ENCODE measurements at regions not wholly inside any gene's neighbourhood (a gene's known extent, or its start where the extent isn't known, plus 50 kb on each side); places are given as distances from the start of the nearest gene placed in this dataset.

DNA sequence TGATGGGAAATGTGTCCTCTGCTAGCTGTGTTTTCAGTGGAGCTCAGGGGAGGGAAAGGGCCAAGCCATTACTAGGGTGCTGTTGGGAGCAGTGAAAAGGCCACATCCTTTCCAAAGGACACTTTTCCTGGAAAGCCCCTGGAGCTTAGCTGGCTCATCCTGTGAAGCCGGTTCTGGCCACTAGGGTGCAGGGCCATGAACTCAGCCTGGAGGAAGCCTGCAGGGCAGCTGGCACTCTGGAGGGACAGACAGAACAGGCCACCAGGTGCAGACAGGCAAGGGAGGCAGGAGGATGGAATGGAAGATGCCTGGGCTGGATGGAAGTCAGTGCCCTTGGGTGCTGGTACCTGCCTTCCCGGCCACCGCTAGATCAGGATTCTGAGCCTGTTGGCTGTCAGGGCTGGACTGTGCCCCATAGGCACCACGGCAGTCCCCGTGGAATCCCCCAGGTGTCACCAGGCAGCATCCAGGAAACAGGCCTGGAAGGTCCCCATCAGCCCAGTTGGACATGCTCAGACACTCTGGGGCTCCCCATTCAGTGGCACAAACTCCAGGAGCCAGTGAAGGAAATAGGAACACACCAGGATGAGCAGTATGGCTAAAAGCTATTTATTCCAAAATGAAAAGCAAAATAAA lies 76.2 kb upstream of the C2CD4B start:
- Histone ChIP-seq H3K36me3 (ENCODE audit: insufficient read depth, low read length) (no peaks in the 10 kb centered on the region), H3K79me2 (ENCODE audit: insufficient read depth, low read depth, low read length) (no peaks in the 10 kb centered on the region), H3K9me2 (ENCODE audit: insufficient read depth, low read length) (no peaks in the 10 kb centered on the region), H3K27ac (ENCODE audit: low read depth, low read length, poor library complexity, severe bottlenecking) (no peak overlapping the region), H3K4me1 (ENCODE audit: insufficient read depth, low read length, poor library complexity, severe bottlenecking) (no peaks in the 10 kb centered on the region), H3K9me3 (ENCODE audit: low read length) (peaks cover 6% of the 10 kb centered on the region; the same call in 1 of the 2 replicates), H3K4me2 (ENCODE audit: low read length) (no peak overlapping the region), H2AFZ (ENCODE audit: low read length) (no peak overlapping the region), H4K20me1 (ENCODE audit: insufficient read depth, low read length) (no peaks in the 10 kb centered on the region), H3K4me3 (ENCODE audit: low read depth, low read length, poor library complexity, severe bottlenecking) (no peak overlapping the region)
- no TSS peak for BruUV-seq (replicated peaks)
- ChIA-PET POLR2A (no interaction called here), CTCF (ENCODE audit: unreplicated experiment) (no interaction called here)
- intact Hi-C loops (cut with micrococcal nuclease; ENCODE audit: unreplicated experiment), result no loop called here
- TF ChIP-seq EZH2phosphoT487 (IDR thresholded peaks at IDR 0.05; ENCODE audit: borderline replicate concordance, low read depth, low read length) (no peak), CTCF (conservative IDR thresholded peaks at IDR 0.05; ENCODE audit: low read length) (peak; percentile 55)
- DNase-seq (ENCODE audit: low spot score), result peak; percentile 2

GRCh38 chr15:62242999-62243398 lies 77.9 kb upstream of the C2CD4B start:
- TF ChIP-seq EZH2phosphoT487 (IDR thresholded peaks at IDR 0.05; ENCODE audit: borderline replicate concordance, low read depth, low read length), result no peak
- no peak for TF ChIP-seq CTCF (conservative IDR thresholded peaks at IDR 0.05; ENCODE audit: low read length)
- no peak overlapping the region for H2AFZ ChIP-seq (ENCODE audit: low read length)
- no peak for DNase-seq (ENCODE audit: low spot score)
- no peaks in the 10 kb centered on the region for H4K20me1 ChIP-seq (ENCODE audit: insufficient read depth, low read length)
- H3K27ac ChIP-seq (ENCODE audit: low read depth, low read length, poor library complexity, severe bottlenecking), result no peak overlapping the region
- H3K79me2 ChIP-seq (ENCODE audit: insufficient read depth, low read depth, low read length), result no peaks in the 10 kb centered on the region
- POLR2A ChIA-PET, result no interaction called here
- no peaks in the 10 kb centered on the region for H3K4me1 ChIP-seq (ENCODE audit: insufficient read depth, low read length, poor library complexity, severe bottlenecking)
- H3K36me3 ChIP-seq (ENCODE audit: insufficient read depth, low read length), result no peaks in the 10 kb centered on the region
- intact Hi-C loops (cut with micrococcal nuclease; ENCODE audit: unreplicated experiment), result no loop called here
- peaks cover 3% of the 10 kb centered on the region; the same call in 1 of the 2 replicates for H3K9me3 ChIP-seq (ENCODE audit: low read length)
- no peak overlapping the region for H3K4me3 ChIP-seq (ENCODE audit: low read depth, low read length, poor library complexity, severe bottlenecking)
- no TSS peak for BruUV-seq (replicated peaks)
- no peaks in the 10 kb centered on the region for H3K9me2 ChIP-seq (ENCODE audit: insufficient read depth, low read length)
- CTCF ChIA-PET (ENCODE audit: unreplicated experiment), result interaction anchor here (0.6 kb wide), 1 partner anchor 35 kb away, joined by 3 read pairs; no protein-coding TSS in a partner anchor
- no peak overlapping the region for H3K4me2 ChIP-seq (ENCODE audit: low read length)

DNA sequence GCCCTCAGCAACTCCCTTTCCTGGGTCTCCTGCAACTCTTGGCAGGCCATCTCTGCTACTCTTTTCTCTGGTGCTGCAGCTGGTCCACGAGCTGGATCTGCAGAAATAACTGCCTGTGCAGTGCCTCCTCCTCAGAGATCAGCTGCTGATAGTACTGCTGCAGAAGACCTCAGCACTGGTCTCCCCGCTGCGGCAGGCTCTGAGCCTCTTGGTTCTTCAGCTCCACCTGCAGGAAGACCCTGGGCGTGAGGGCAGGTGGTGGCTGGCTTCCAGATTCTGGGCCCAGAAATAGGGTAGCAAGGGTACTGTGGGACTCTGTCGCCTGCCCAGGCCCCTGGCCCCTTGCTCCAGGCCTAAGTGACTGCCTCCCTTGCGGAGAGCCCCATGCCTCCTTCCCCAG lies 79.7 kb upstream of the C2CD4B start:
- H3K27ac ChIP-seq (ENCODE audit: low read depth, low read length, poor library complexity, severe bottlenecking), result no peak overlapping the region
- H4K20me1 ChIP-seq (ENCODE audit: insufficient read depth, low read length), result no peaks in the 10 kb centered on the region
- no peaks in the 10 kb centered on the region for H3K9me2 ChIP-seq (ENCODE audit: insufficient read depth, low read length)
- H3K9me3 ChIP-seq (ENCODE audit: low read length), result no peaks in the 10 kb centered on the region
- intact Hi-C loops (cut with micrococcal nuclease; ENCODE audit: unreplicated experiment), result no loop called here
- H3K4me3 ChIP-seq (ENCODE audit: low read depth, low read length, poor library complexity, severe bottlenecking), result no peak overlapping the region
- no peaks in the 10 kb centered on the region for H3K4me1 ChIP-seq (ENCODE audit: insufficient read depth, low read length, poor library complexity, severe bottlenecking)
- POLR2A ChIA-PET, result no interaction called here
- CTCF ChIA-PET (ENCODE audit: unreplicated experiment), result no interaction called here
- TF ChIP-seq EZH2phosphoT487 (IDR thresholded peaks at IDR 0.05; ENCODE audit: borderline replicate concordance, low read depth, low read length) (no peak), CTCF (conservative IDR thresholded peaks at IDR 0.05; ENCODE audit: low read length) (no peak)
- DNase-seq (ENCODE audit: low spot score), result no peak
- no peaks in the 10 kb centered on the region for H3K36me3 ChIP-seq (ENCODE audit: insufficient read depth, low read length)
- H2AFZ ChIP-seq (ENCODE audit: low read length), result no peak overlapping the region
- no TSS peak for BruUV-seq (replicated peaks)
- H3K79me2 ChIP-seq (ENCODE audit: insufficient read depth, low read depth, low read length), result no peaks in the 10 kb centered on the region
- H3K4me2 ChIP-seq (ENCODE audit: low read length), result no peak overlapping the region
